D721Med (cell line): ENCODE measurements at regions not wholly inside any gene's neighbourhood (a gene's known extent, or its start where the extent isn't known, plus 50 kb on each side); places are given as distances from the start of the nearest gene placed in this dataset.

Experiments
- DNase-seq: peaks from one replicate; pipeline ENCODE4 v3.0.0; 2011; ENCODE audit warnings: low spot score; ENCODE audit not compliant: insufficient read length
- FAIRE-seq: peaks from 2 replicates; lab custom pipeline; 2011; peaks lifted over from hg19 to GRCh38; lab: Jason Lieb, UNC
- TF ChIP-seq, protein P1 (sequence below): IDR thresholded peaks from 2 replicates; pipeline ENCODE4 v1.5.1; 2012; ENCODE audit warnings: mild to moderate bottlenecking, control low read depth; ENCODE audit not compliant: insufficient read depth; ENCODE audit errors: missing control alignments

GRCh38 chr7:153170287-153170686, 410.7 kb downstream of the ACTR3B start:
- TF ChIP-seq, protein P1, sequence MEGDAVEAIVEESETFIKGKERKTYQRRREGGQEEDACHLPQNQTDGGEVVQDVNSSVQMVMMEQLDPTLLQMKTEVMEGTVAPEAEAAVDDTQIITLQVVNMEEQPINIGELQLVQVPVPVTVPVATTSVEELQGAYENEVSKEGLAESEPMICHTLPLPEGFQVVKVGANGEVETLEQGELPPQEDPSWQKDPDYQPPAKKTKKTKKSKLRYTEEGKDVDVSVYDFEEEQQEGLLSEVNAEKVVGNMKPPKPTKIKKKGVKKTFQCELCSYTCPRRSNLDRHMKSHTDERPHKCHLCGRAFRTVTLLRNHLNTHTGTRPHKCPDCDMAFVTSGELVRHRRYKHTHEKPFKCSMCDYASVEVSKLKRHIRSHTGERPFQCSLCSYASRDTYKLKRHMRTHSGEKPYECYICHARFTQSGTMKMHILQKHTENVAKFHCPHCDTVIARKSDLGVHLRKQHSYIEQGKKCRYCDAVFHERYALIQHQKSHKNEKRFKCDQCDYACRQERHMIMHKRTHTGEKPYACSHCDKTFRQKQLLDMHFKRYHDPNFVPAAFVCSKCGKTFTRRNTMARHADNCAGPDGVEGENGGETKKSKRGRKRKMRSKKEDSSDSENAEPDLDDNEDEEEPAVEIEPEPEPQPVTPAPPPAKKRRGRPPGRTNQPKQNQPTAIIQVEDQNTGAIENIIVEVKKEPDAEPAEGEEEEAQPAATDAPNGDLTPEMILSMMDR, result no peak
- no peak for DNase-seq
- FAIRE-seq, result no peak

- DNase-seq (no peak), FAIRE-seq (no peak)
- TF ChIP-seq, protein P1, result no peak
Observed at GRCh38 chr7:153185936-153186335, 426.4 kb downstream of the ACTR3B start.

GRCh38 chr7:153188161-153188560, 428.6 kb downstream of the ACTR3B start:
- DNase-seq, result no peak
- TF ChIP-seq, protein P1, result no peak
- no peak for FAIRE-seq

DNA sequence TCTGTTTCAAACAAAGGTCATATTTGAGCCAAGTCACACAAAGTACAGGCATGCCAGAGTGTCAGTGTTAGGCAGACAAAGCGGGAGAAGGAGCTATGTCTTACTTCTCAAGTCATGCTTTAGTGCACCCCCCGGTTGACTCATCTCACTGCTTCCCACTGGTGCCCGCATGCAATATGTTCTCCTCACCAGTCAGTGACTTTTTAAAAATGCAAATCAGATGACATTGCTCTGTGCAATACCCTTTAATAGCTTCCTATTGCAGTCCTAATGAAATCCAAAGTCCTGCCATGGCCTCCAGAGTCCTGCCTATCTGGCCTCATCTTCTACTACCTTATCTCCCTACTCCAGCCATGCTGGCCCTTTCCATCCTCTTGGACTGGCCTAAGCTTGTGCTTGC, 429.1 kb downstream of the ACTR3B start:
- no peak for DNase-seq
- no peak for FAIRE-seq
- TF ChIP-seq, protein P1, result no peak

GRCh38 chr7:153190452-153190851, 430.9 kb downstream of the ACTR3B start:
- no peak for FAIRE-seq
- DNase-seq, result no peak
- TF ChIP-seq, protein P1, result no peak

- TF ChIP-seq, protein P1, result no peak
Observed at GRCh38 chr7:153190986-153191385, 431.4 kb downstream of the ACTR3B start.

DNA sequence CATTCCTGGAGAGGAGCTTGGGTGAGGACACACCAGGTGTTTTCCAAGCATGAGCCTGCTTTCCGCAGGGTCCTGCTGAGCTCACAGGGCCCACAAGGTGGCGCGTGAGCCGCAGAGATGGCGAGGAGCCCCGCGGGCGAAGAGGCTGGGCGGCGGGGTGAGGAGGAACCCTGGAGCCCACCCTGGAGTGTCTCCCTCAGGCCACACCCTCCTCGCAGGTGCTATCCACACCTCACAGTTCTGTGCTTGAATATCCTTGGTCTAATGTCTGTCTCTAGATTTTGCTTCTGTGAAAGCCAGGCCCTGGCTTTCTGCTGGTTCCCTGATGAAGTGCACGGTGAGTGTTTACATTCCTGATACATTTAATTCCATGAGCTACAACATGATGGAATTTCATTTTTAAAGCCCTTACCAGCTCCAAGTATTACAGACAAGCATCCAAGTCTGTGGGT, 433.6 kb downstream of the ACTR3B start:
- no peak for FAIRE-seq
- peak; percentile 25 for DNase-seq
- TF ChIP-seq, protein P1, result peak; percentile 67

More at GRCh38 chr7:153190986-153191385, 431.4 kb downstream of the ACTR3B start:
- FAIRE-seq, result no peak
- DNase-seq, result no peak
